K562 (cell line): ENCODE measurements at regions not wholly inside any gene's neighbourhood (a gene's known extent, or its start where the extent isn't known, plus 50 kb on each side); places are given as distances from the start of the nearest gene placed in this dataset.

Experiments used
- ATAC-seq: fragments of 200-7000 bp; cut with Tn5 transposase; 3 replicates; pipeline ENCODE4 v1.9.1; 2020; ENCODE audit warnings: moderate library complexity
- BruUV-seq: library from RNA; stranded (reverse); fragments of 400-500 nt; replicated peaks from 2 replicates; lab custom pipeline; 2021; lab: Mats Ljungman, UMichigan
- CTCF ChIA-PET: fragments of 300-600 bp; formaldehyde crosslinking; extraction: SDS; loops from one replicate; lab custom pipeline; 2021; ENCODE audit warnings: low intra/inter-chr PET ratio; lab: Yijun Ruan, JAX
- POLR2A ChIA-PET: fragments of 300-600, 350-650 bp; sonication (Branson Sonifier 250); formaldehyde crosslinking; extraction: SDS; loops from one replicate; lab custom pipeline; 2021; ENCODE audit warnings: antibody characterized with exemption, inconsistent platforms; lab: Yijun Ruan, JAX
- DNase-seq, 4 experiments: peaks; one replicate each; pipeline versions ENCODE4 v3.0.0 to v3.0.0-alpha.2; 2011 to 2018; ENCODE audit warnings: low spot score in 3 of 4, mixed read lengths in 3 of 4; ENCODE audit errors: extremely low read depth in 1 of 4
- FAIRE-seq: peaks from 2 replicates; lab custom pipeline; 2011; peaks lifted over from hg19 to GRCh38; lab: Jason Lieb, UNC
- H2AFZ ChIP-seq: 2 replicates; pipeline ENCODE4 v1.6.0; 2011; ENCODE audit warnings: low read depth, low read length, control low read depth, inconsistent platforms
- H3K27ac ChIP-seq: fragments of 200-600 bp; 3 replicates; pipeline ENCODE4 v1.8.0; 2011; ENCODE audit warnings: low read depth, mild to moderate bottlenecking, control low read depth, inconsistent platforms, low read length, moderate library complexity, mixed read lengths; ENCODE audit errors: extremely low read depth
- H3K27me3 ChIP-seq, 2 experiments: fragments of 300-600 bp in 1 of 2; 2 replicates in 1 of 2; 3 replicates in 1 of 2; pipeline versions ENCODE4 v1.6.0 to v1.8.0; 2011; ENCODE audit warnings: inconsistent platforms in 2 of 2, low read length in 2 of 2, mild to moderate bottlenecking in 1 of 2, mixed read lengths in 1 of 2, moderate library complexity in 1 of 2; ENCODE audit not compliant: control insufficient read depth in 2 of 2, insufficient read depth in 2 of 2
- H3K36me3 ChIP-seq: fragments of 300-600 bp; 3 replicates; pipeline ENCODE4 v1.8.0; 2011; ENCODE audit warnings: mild to moderate bottlenecking, low read length, inconsistent platforms; ENCODE audit not compliant: control insufficient read depth, insufficient read depth
- H3K4me1 ChIP-seq, 2 experiments: fragments of 200-600 bp in 1 of 2; replicated peaks in 1 of 2; 2 replicates in 1 of 2; 3 replicates in 1 of 2; pipeline versions ENCODE4 v1.5.1 to v1.8.0; 2011; ENCODE audit warnings: inconsistent platforms in 2 of 2, low read length in 2 of 2, mild to moderate bottlenecking in 1 of 2, mixed read lengths in 1 of 2, moderate library complexity in 1 of 2; ENCODE audit not compliant: control insufficient read depth in 2 of 2, insufficient read depth in 2 of 2
- H3K4me2 ChIP-seq: 2 replicates; pipeline ENCODE4 v1.6.1; 2011; ENCODE audit warnings: low read length, control low read depth, inconsistent platforms, mixed read lengths; ENCODE audit not compliant: insufficient read depth
- H3K4me3 ChIP-seq: fragments of 200-600 bp; sonication (generic), shearing (Covaris generic); 2 replicates; pipeline ENCODE4 v1.5.1; 2016; ENCODE audit warnings: control low read depth, inconsistent platforms
- H3K79me2 ChIP-seq: fragments of 200-600 bp; 3 replicates; pipeline ENCODE4 v1.8.0; 2011; ENCODE audit warnings: low read length, inconsistent platforms; ENCODE audit not compliant: control insufficient read depth, insufficient read depth
- H3K9ac ChIP-seq, 2 experiments: 2 replicates each; pipeline versions ENCODE4 v1.6.0 to v1.6.1; 2011; ENCODE audit warnings: low read depth in 2 of 2, low read length in 2 of 2, control low read depth in 1 of 2, inconsistent platforms in 1 of 2, mild to moderate bottlenecking in 1 of 2, mixed read lengths in 1 of 2; ENCODE audit not compliant: insufficient read depth in 1 of 2
- H3K9me1 ChIP-seq: one replicate; pipeline ENCODE4 v1.6.0; 2011; ENCODE audit warnings: inconsistent platforms, mild to moderate bottlenecking, low read length, moderate library complexity; ENCODE audit not compliant: control insufficient read depth, insufficient read depth
- H3K9me3 ChIP-seq: replicated peaks from 2 replicates; pipeline ENCODE4 v1.5.1; 2011; ENCODE audit warnings: low read depth, low read length, inconsistent platforms; ENCODE audit not compliant: control insufficient read depth, insufficient read depth
- H4K20me1 ChIP-seq: replicated peaks from 2 replicates; pipeline ENCODE4 v1.6.1; 2011; ENCODE audit warnings: low read length, inconsistent platforms, mixed read lengths; ENCODE audit not compliant: control insufficient read depth, insufficient read depth
- CHD1 ChIP-seq: fragments of 200-600 bp; sonication (generic); IDR thresholded peaks from one replicate; pipeline ENCODE4 v1.6.1; 2012; ENCODE audit warnings: mild to moderate bottlenecking, moderate library complexity, low read length, inconsistent platforms
- HDAC8 ChIP-seq: fragments of 450-650 bp; IDR thresholded peaks from 2 replicates; pipeline ENCODE4 v1.6.1; 2016; ENCODE audit warnings: mild to moderate bottlenecking, missing genetic modification characterization, moderate library complexity, missing compliant biosample characterization
- SMARCA4 ChIP-seq: fragments of 450-650 bp; IDR thresholded peaks from 2 replicates; pipeline ENCODE4 v1.6.1; 2016
- TAF9B ChIP-seq: fragments of 450-650 bp; IDR thresholded peaks from 2 replicates; pipeline ENCODE4 v1.6.1; 2018; ENCODE audit warnings: mild to moderate bottlenecking; ENCODE audit not compliant: partially characterized antibody
- TBL1XR1 ChIP-seq, 2 experiments: IDR thresholded peaks; 2 replicates each; pipeline ENCODE4 v1.6.1; 2012; ENCODE audit warnings: improper control_type of control experiment in 2 of 2, low read length in 2 of 2, mild to moderate bottlenecking in 1 of 2
- ZNF24 ChIP-seq: fragments of 450-650 bp; IDR thresholded peaks from 2 replicates; pipeline ENCODE4 v1.6.1; 2016
- WGBS: fragments of 100-300 bp; shearing (Covaris generic); methylation state at CpG from one replicate; pipeline ENCODE4 v1.1.6; 2016; ENCODE audit warnings: low coverage, mixed read lengths; ENCODE audit not compliant: insufficient coverage; ENCODE audit errors: missing lambda C conversion rate; 5-methylcytosine and 5-hydroxymethylcytosine counted together
- in situ Hi-C: fragments of 300-500 bp; cut with MboI; formaldehyde crosslinking; loops from 4 replicates; pipeline ENCODE4 v1.15.0; 2018; ENCODE audit warnings: inconsistent platforms, mixed read lengths
- intact Hi-C: fragments of 100-400 bp; cut with micrococcal nuclease; formaldehyde crosslinking; loops from 2 replicates; pipeline ENCODE4 v1.14.2; 2022
- TF ChIP-seq, protein P1 (sequence below): fragments of 250-450 bp; sonication (Bioruptor Pico); IDR thresholded peaks from 2 replicates; pipeline ENCODE4 v1.8.0; 2021; ENCODE audit warnings: moderate library complexity, mild to moderate bottlenecking, inconsistent platforms
- TF ChIP-seq, protein P2 (sequence below): fragments of 250-450 bp; sonication (Bioruptor Pico); IDR thresholded peaks from 2 replicates; pipeline ENCODE4 v1.5.0; 2022; ENCODE audit warnings: mild to moderate bottlenecking
- TF ChIP-seq, protein P3 (sequence below): fragments of 450-650 bp; IDR thresholded peaks from 2 replicates; pipeline ENCODE4 v1.6.1; 2014; ENCODE audit warnings: low read depth, mild to moderate bottlenecking, moderate library complexity, borderline replicate concordance

DNA sequence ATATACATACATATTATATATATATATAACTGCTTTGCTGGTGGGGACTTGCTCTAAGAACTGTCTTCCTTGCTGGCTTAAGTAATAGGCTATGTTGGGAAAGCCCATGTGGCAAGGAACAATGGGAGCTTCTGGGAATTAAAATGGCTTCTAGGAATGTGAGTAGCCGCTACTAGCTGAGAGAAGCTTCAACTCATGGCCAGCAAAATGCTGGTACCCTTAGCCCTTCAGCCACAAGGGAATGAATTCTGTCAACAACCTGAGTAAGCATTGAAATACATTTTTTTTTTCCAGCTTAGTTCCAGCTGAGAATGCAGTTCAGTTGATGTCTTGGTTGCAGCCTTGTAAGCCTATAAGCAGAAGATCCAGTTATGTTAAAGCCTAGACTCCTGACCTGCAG is 911.7 kb upstream of the MAP3K7 start:
- 0% methylated on average over 1 of the region's 1 CpG for WGBS
- no peak overlapping the region for H3K4me3 ChIP-seq
- no peak for DNase-seq
- no peak for ATAC-seq
- no peaks in the 10 kb centered on the region for H4K20me1 ChIP-seq
- ChIA-PET POLR2A (interaction anchor here (0.7 kb wide), 1 partner anchor 1574 kb away, joined by 3 read pairs; no protein-coding TSS in a partner anchor), CTCF (no interaction called here)
- H3K9me3 ChIP-seq = no peaks in the 10 kb centered on the region
- in situ Hi-C loops (no loop called here), intact Hi-C loops (no loop called here)
- H3K27me3 ChIP-seq = no peaks in the 10 kb centered on the region
- H3K4me1 ChIP-seq = no peaks in the 10 kb centered on the region
- no peak overlapping the region for H3K9ac ChIP-seq
- no peak overlapping the region for H2AFZ ChIP-seq
- FAIRE-seq = no peak
- H3K9me1 ChIP-seq = no peaks in the 10 kb centered on the region
- TF ChIP-seq HDAC8 = no peak
- TF ChIP-seq CHD1 = no peak
- TF ChIP-seq, protein P1, sequence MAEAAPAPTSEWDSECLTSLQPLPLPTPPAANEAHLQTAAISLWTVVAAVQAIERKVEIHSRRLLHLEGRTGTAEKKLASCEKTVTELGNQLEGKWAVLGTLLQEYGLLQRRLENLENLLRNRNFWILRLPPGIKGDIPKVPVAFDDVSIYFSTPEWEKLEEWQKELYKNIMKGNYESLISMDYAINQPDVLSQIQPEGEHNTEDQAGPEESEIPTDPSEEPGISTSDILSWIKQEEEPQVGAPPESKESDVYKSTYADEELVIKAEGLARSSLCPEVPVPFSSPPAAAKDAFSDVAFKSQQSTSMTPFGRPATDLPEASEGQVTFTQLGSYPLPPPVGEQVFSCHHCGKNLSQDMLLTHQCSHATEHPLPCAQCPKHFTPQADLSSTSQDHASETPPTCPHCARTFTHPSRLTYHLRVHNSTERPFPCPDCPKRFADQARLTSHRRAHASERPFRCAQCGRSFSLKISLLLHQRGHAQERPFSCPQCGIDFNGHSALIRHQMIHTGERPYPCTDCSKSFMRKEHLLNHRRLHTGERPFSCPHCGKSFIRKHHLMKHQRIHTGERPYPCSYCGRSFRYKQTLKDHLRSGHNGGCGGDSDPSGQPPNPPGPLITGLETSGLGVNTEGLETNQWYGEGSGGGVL (CRISPR knock-in tag) = no peak
- TF ChIP-seq, protein P2, sequence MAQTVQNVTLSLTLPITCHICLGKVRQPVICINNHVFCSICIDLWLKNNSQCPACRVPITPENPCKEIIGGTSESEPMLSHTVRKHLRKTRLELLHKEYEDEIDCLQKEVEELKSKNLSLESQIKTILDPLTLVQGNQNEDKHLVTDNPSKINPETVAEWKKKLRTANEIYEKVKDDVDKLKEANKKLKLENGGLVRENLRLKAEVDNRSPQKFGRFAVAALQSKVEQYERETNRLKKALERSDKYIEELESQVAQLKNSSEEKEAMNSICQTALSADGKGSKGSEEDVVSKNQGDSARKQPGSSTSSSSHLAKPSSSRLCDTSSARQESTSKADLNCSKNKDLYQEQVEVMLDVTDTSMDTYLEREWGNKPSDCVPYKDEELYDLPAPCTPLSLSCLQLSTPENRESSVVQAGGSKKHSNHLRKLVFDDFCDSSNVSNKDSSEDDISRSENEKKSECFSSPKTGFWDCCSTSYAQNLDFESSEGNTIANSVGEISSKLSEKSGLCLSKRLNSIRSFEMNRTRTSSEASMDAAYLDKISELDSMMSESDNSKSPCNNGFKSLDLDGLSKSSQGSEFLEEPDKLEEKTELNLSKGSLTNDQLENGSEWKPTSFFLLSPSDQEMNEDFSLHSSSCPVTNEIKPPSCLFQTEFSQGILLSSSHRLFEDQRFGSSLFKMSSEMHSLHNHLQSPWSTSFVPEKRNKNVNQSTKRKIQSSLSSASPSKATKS = no peak
- no peak for TF ChIP-seq TBL1XR1 (IDR thresholded peaks at IDR 0.05; ENCODE audit: low read length in 2 of 2)
- no peak for TF ChIP-seq SMARCA4
- TF ChIP-seq, protein P3, sequence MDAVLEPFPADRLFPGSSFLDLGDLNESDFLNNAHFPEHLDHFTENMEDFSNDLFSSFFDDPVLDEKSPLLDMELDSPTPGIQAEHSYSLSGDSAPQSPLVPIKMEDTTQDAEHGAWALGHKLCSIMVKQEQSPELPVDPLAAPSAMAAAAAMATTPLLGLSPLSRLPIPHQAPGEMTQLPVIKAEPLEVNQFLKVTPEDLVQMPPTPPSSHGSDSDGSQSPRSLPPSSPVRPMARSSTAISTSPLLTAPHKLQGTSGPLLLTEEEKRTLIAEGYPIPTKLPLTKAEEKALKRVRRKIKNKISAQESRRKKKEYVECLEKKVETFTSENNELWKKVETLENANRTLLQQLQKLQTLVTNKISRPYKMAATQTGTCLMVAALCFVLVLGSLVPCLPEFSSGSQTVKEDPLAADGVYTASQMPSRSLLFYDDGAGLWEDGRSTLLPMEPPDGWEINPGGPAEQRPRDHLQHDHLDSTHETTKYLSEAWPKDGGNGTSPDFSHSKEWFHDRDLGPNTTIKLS = no peak
- TF ChIP-seq TAF9B = no peak
- no peak for TF ChIP-seq ZNF24
- no TSS peak for BruUV-seq
- no peaks in the 10 kb centered on the region for H3K36me3 ChIP-seq
- no peak overlapping the region for H3K27ac ChIP-seq
- no peak overlapping the region for H3K4me2 ChIP-seq
- H3K79me2 ChIP-seq = no peaks in the 10 kb centered on the region
